ENCODE measurements at regions not wholly inside any gene's neighbourhood (a gene's known extent, or its start where the extent isn't known, plus 50 kb on each side); places are given as distances from the start of the nearest gene placed in this dataset.

- no peak for TF ChIP-seq ATF2 (IDR thresholded peaks at IDR 0.05; ENCODE audit: low read length)
- TF ChIP-seq KDM1A (IDR thresholded peaks at IDR 0.05; ENCODE audit: borderline replicate concordance, low read length) = no peak
These were observed 221.2 kb downstream of the TLE1 start (continued) for GRCh38 chr9:81468084-81468595.
